GM13977 (cell line): ENCODE measurements at regions not wholly inside any gene's neighbourhood (a gene's known extent, or its start where the extent isn't known, plus 50 kb on each side); places are given as distances from the start of the nearest gene placed in this dataset.

ENCODE experiments used
- DNase-seq: peaks from one replicate; pipeline ENCODE4 v3.0.0; 2012; ENCODE audit warnings: low spot score
- in situ Hi-C: fragments of 300-500 bp; cut with MboI; formaldehyde crosslinking; loops from one replicate; pipeline ENCODE4 v1.12.0; 2022; ENCODE audit warnings: low sequenced_read_pairs, low pct_unique_long_range_greater_than_20kb, mixed read lengths, inconsistent platforms; ENCODE audit not compliant: unreplicated experiment
- TF ChIP-seq, protein P1 (sequence below): IDR thresholded peaks from 2 replicates; pipeline ENCODE4 v1.5.1; 2012; ENCODE audit warnings: mild to moderate bottlenecking, control low read depth; ENCODE audit not compliant: insufficient read depth; ENCODE audit errors: extremely low read depth, missing control alignments

DNA sequence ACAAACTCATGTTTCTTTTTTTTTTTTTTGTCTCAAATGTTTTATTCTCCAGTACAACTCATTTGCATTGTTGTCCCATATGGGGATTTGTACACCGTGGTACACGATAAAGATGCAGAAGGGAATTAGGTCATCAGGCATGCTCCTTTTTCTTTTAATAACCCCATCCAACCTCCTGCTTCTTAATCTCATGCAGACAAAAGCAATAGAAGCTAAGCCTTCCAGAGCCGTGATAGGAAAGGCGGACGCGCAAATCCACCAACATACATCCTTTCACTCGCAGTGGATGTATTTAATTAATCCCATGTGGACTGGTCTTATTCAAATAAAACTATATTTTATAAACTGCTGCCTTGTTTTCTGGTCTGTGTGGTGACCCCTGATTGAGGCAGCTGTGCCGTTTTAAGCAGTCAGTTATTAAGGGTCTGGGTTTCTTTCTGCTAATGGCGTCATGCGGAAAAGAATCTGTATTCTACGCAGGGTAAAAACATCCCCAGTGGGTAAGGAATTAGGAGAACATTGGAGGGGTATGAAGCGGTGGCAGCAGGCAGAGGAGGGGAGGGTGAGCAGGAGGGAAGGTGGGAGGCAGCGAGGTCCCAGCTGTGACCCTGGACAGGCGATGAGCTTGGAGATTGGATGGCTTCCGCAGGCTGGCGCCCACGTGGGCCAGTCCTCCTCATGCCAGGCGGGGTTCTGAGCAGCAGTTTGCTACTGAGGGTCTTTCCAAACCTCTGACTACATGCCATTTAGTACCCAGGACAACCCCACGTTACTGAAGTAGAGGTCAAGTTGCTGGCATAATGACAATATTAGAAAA lies 172.8 kb downstream of the LINC00237 start:
- no peak for DNase-seq
- in situ Hi-C loops, result no loop called here
- TF ChIP-seq, protein P1, sequence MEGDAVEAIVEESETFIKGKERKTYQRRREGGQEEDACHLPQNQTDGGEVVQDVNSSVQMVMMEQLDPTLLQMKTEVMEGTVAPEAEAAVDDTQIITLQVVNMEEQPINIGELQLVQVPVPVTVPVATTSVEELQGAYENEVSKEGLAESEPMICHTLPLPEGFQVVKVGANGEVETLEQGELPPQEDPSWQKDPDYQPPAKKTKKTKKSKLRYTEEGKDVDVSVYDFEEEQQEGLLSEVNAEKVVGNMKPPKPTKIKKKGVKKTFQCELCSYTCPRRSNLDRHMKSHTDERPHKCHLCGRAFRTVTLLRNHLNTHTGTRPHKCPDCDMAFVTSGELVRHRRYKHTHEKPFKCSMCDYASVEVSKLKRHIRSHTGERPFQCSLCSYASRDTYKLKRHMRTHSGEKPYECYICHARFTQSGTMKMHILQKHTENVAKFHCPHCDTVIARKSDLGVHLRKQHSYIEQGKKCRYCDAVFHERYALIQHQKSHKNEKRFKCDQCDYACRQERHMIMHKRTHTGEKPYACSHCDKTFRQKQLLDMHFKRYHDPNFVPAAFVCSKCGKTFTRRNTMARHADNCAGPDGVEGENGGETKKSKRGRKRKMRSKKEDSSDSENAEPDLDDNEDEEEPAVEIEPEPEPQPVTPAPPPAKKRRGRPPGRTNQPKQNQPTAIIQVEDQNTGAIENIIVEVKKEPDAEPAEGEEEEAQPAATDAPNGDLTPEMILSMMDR, result no peak

DNA sequence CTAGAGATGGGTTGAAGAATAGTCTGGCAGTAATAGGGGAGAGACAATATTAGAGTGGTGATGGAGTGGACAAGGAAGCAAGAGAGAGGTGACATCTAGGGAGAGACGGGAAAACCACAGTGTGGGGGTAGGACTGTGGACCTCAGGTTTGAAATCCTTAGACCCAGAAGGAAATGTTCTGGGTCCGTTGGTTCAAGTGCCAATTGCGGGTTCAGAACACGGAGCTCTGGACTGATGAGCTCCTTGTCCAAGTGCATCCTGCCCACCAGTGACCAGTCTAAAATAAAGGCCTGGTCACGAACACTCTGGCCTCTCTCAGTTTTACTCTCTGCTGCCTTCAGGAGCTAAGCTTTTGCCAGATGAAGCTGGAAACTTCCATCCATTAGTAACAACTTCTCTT lies 174.0 kb downstream of the LINC00237 start:
- TF ChIP-seq, protein P1, result no peak
- in situ Hi-C loops, result no loop called here
- no peak for DNase-seq

DNA sequence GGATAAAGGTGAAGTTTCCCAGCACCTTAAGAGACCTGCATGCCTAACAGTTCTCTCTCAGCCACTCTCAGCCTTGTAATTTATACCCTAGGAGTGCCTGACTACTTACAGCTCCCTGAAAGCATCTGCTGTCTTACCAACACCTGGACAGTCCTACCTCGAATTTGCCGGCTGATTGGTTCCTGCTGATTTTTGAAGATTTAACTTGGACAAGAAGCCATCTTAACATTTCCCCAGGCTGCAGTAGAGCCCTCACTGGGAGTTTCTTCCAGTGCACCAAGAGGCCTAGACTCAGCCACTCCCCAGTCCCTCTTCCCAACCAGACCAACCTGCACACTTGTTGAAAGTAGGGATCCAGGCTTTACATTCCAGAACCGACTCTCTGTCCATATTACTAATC lies 174.5 kb downstream of the LINC00237 start:
- no peak for DNase-seq
- TF ChIP-seq, protein P1, result no peak
- in situ Hi-C loops, result no loop called here

DNA sequence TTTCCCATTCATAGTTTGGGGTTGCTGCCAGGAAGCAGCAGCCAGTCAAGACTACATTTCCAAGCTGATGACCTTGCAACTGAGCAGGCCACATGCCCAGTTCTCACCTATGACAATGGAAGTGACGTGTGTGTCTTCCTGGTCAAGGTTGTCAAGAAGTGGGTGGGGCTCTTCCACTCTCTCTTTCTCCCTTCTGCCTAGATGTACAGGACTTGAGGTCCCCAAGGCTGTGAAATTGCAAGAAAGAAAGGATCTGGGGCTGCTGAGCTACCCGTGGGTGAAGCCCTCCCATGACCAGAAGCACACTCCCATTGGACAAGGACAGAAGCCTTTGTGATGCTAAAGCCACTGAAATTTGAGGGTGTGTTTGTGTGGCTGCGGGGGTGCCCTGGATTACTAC lies 175.1 kb downstream of the LINC00237 start:
- in situ Hi-C loops, result no loop called here
- TF ChIP-seq, protein P1, result no peak
- no peak for DNase-seq

DNA sequence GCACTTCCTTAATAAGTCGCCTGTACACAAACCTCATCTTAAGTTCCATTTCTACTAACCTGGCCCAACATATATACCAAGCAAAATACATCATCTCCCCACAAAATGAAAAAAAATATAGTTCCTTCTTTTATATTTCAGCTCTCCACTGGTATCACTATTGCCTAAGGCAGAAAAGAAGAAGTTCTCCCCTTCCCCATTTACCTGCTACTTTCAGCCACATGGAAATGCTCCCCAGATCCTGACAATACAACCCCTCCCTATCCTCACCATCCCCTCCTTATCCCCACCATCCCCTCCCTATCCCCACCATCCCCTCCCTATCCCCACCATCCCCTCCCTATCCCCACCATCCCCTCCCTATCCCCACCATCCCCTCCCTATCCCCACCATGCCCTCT lies 175.7 kb downstream of the LINC00237 start:
- DNase-seq, result no peak
- in situ Hi-C loops, result no loop called here
- TF ChIP-seq, protein P1, result no peak

DNA sequence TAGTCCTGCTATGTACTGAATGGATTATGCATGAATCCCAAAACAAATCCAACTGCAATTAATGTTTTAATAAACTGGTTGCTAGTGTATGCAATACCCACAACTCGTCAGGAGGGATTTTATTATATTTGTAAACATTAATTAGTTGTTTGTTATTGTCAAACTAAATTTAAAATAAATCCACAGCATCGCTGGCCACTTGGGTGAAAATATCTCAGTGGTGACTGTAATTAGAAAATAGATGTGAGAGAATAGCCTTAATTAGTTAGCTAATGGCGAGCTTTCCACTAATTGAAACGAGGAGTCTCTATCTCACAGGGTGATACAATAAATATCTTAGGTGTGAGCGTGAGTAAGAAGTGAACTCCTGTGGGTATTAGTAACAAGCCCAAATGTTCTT lies 176.8 kb downstream of the LINC00237 start:
- in situ Hi-C loops, result no loop called here

More for the DNA sequence above, 176.8 kb downstream of the LINC00237 start:
- no peak for DNase-seq
- TF ChIP-seq, protein P1, result no peak
